HG03575 (cell line): ENCODE measurements at regions not wholly inside any gene's neighbourhood (a gene's known extent, or its start where the extent isn't known, plus 50 kb on each side); places are given as distances from the start of the nearest gene placed in this dataset.

Experiments
- ATAC-seq: cut with Tn5 transposase; IDR thresholded peaks from one replicate; pipeline ENCODE4 v1.9.1; 2021; ENCODE audit not compliant: unreplicated experiment, insufficient number of reproducible peaks, low FRiP score; ENCODE audit errors: extremely low read depth

- no peak for ATAC-seq
Observed at GRCh38 chr11:107172996-107173395, 154.7 kb upstream of the GUCY1A2 start.

GRCh38 chr11:107157809-107158187, 139.5 kb upstream of the GUCY1A2 start:
- no peak for ATAC-seq

GRCh38 chr11:107157146-107157808, 139.0 kb upstream of the GUCY1A2 start:
- no peak for ATAC-seq

GRCh38 chr11:107151579-107151978, 133.3 kb upstream of the GUCY1A2 start:
- ATAC-seq, result no peak

- ATAC-seq, result no peak
Observed at GRCh38 chr11:107151158-107151557, 132.9 kb upstream of the GUCY1A2 start.

GRCh38 chr11:107140983-107141382, 122.7 kb upstream of the GUCY1A2 start:
- no peak for ATAC-seq

- no peak for ATAC-seq
Observed at GRCh38 chr11:107139396-107139795, 121.1 kb upstream of the GUCY1A2 start.

- ATAC-seq, result no peak
Observed at GRCh38 chr11:107136892-107137291, 118.6 kb upstream of the GUCY1A2 start.

GRCh38 chr11:107131756-107132155, 113.5 kb upstream of the GUCY1A2 start:
- ATAC-seq, result no peak

- ATAC-seq, result no peak
Observed at GRCh38 chr11:107123022-107123421, 104.7 kb upstream of the GUCY1A2 start.

GRCh38 chr11:107118025-107118720, 99.9 kb upstream of the GUCY1A2 start:
- no peak for ATAC-seq

- no peak for ATAC-seq
Observed at GRCh38 chr11:107116358-107116757, 98.1 kb upstream of the GUCY1A2 start.

- ATAC-seq, result no peak
Observed at GRCh38 chr11:107102692-107103477, 84.6 kb upstream of the GUCY1A2 start.

- ATAC-seq, result no peak
Observed at GRCh38 chr11:107092667-107093066, 74.4 kb upstream of the GUCY1A2 start.

- ATAC-seq, result no peak
Observed at GRCh38 chr11:107078375-107078774, 60.1 kb upstream of the GUCY1A2 start.

GRCh38 chr11:107076832-107077231, 58.6 kb upstream of the GUCY1A2 start:
- no peak for ATAC-seq

GRCh38 chr11:107071129-107071528, 52.9 kb upstream of the GUCY1A2 start:
- ATAC-seq, result no peak
